ENCODE measurements at regions not wholly inside any gene's neighbourhood (a gene's known extent, or its start where the extent isn't known, plus 50 kb on each side); places are given as distances from the start of the nearest gene placed in this dataset.
A peak's percentile ranks its signal among the peaks of the same experiment; 100 is the strongest.

- ATAC-seq, result no peak
These were observed 758.2 kb downstream of the TBC1D32 start for GRCh38 chr6:120576061-120576460.

GRCh38 chr6:120569714-120570113, 764.6 kb downstream of the TBC1D32 start:
- intact Hi-C loops (cut with DNase I, micrococcal nuclease), result no loop called here
- no peak for ATAC-seq
- DNase-seq, result no peak

More at GRCh38 chr6:120576061-120576460, 758.2 kb downstream of the TBC1D32 start:
- intact Hi-C loops (cut with DNase I, micrococcal nuclease), result no loop called here
- DNase-seq, result no peak

- ATAC-seq, result no peak
- DNase-seq, result no peak
- intact Hi-C loops (cut with DNase I, micrococcal nuclease), result no loop called here
These were observed 769.5 kb downstream of the TBC1D32 start for GRCh38 chr6:120564779-120565178.

- ATAC-seq, result peak; percentile 56
- no peak for DNase-seq
- intact Hi-C loops (cut with DNase I, micrococcal nuclease), result no loop called here
These were observed 776.0 kb downstream of the TBC1D32 start for GRCh38 chr6:120558294-120558693.

GRCh38 chr6:120557554-120557953, 776.7 kb downstream of the TBC1D32 start:
- peak; percentile 89 for ATAC-seq
- intact Hi-C loops (cut with DNase I, micrococcal nuclease), result no loop called here
- DNase-seq, result no peak

GRCh38 chr6:120556491-120556890, 777.8 kb downstream of the TBC1D32 start:
- ATAC-seq, result peak; percentile 70

GRCh38 chr6:120553353-120553752, 780.9 kb downstream of the TBC1D32 start:
- ATAC-seq (no peak), DNase-seq (no peak)
- intact Hi-C loops (cut with DNase I, micrococcal nuclease), result no loop called here

More at GRCh38 chr6:120556491-120556890, 777.8 kb downstream of the TBC1D32 start:
- no peak for DNase-seq
- intact Hi-C loops (cut with DNase I, micrococcal nuclease), result no loop called here

- intact Hi-C loops (cut with DNase I, micrococcal nuclease), result no loop called here
- ATAC-seq, result no peak
- no peak for DNase-seq
These were observed 788.9 kb downstream of the TBC1D32 start for GRCh38 chr6:120545353-120545752.

GRCh38 chr6:120534954-120535353, 799.3 kb downstream of the TBC1D32 start:
- no peak for DNase-seq
- no peak for ATAC-seq
- intact Hi-C loops (cut with DNase I, micrococcal nuclease), result no loop called here

- ATAC-seq (no peak), DNase-seq (no peak)
- intact Hi-C loops (cut with DNase I, micrococcal nuclease), result no loop called here
These were observed 807.7 kb downstream of the TBC1D32 start for GRCh38 chr6:120526576-120526975.

- ATAC-seq, result no peak
- intact Hi-C loops (cut with DNase I, micrococcal nuclease), result no loop called here
- DNase-seq, result no peak
These were observed 819.7 kb downstream of the TBC1D32 start for GRCh38 chr6:120514544-120514943.

- intact Hi-C loops (cut with DNase I, micrococcal nuclease), result no loop called here
- no peak for ATAC-seq
- DNase-seq, result no peak
These were observed 822.6 kb downstream of the TBC1D32 start for GRCh38 chr6:120511712-120512111.

- no peak for DNase-seq
- no peak for ATAC-seq
- intact Hi-C loops (cut with DNase I, micrococcal nuclease), result no loop called here
These were observed 835.6 kb downstream of the TBC1D32 start for GRCh38 chr6:120498711-120499110.

- ATAC-seq (no peak), DNase-seq (no peak)
- intact Hi-C loops (cut with DNase I, micrococcal nuclease), result no loop called here
These were observed 837.6 kb downstream of the TBC1D32 start for GRCh38 chr6:120496661-120497060.

GRCh38 chr6:120493505-120493904, 840.8 kb downstream of the TBC1D32 start:
- intact Hi-C loops (cut with DNase I, micrococcal nuclease), result no loop called here
- DNase-seq (no peak), ATAC-seq (no peak)

- no peak for DNase-seq
- no peak for ATAC-seq
- intact Hi-C loops (cut with DNase I, micrococcal nuclease), result no loop called here
These were observed 844.3 kb downstream of the TBC1D32 start for GRCh38 chr6:120489941-120490340.

GRCh38 chr6:120484146-120484545, 850.1 kb downstream of the TBC1D32 start:
- ATAC-seq (no peak), DNase-seq (no peak)
- intact Hi-C loops (cut with DNase I, micrococcal nuclease), result no loop called here

- DNase-seq (no peak), ATAC-seq (no peak)
- intact Hi-C loops (cut with DNase I, micrococcal nuclease), result no loop called here
These were observed 855.6 kb downstream of the TBC1D32 start for GRCh38 chr6:120478650-120479049.

GRCh38 chr6:120473804-120474203, 860.5 kb downstream of the TBC1D32 start:
- ATAC-seq (no peak), DNase-seq (no peak)
- intact Hi-C loops (cut with DNase I, micrococcal nuclease), result no loop called here

- intact Hi-C loops (cut with DNase I, micrococcal nuclease), result no loop called here
- no peak for DNase-seq
- ATAC-seq, result no peak
These were observed 865.8 kb downstream of the TBC1D32 start for GRCh38 chr6:120468486-120468885.

- DNase-seq (no peak), ATAC-seq (no peak)
- intact Hi-C loops (cut with DNase I, micrococcal nuclease), result no loop called here
These were observed 882.8 kb downstream of the TBC1D32 start for GRCh38 chr6:120451508-120451907.

- ATAC-seq (no peak), DNase-seq (no peak)
- intact Hi-C loops (cut with DNase I, micrococcal nuclease), result no loop called here
These were observed 886.7 kb downstream of the TBC1D32 start for GRCh38 chr6:120447605-120448004.
